NCI-H2171 treated with DMSO at 0.1 percent for 48 hours (cell line): ENCODE measurements at regions not wholly inside any gene's neighbourhood (a gene's known extent, or its start where the extent isn't known, plus 50 kb on each side); places are given as distances from the start of the nearest gene placed in this dataset.

Experiments used
- DNase-seq: peaks from one replicate; lab custom pipeline; 2025; lab: John Stamatoyannopoulos, UW

- no peak for DNase-seq
Measured at GRCh38 chr12:58795825-58796224, 124.5 kb downstream of the LRIG3 start.

DNA sequence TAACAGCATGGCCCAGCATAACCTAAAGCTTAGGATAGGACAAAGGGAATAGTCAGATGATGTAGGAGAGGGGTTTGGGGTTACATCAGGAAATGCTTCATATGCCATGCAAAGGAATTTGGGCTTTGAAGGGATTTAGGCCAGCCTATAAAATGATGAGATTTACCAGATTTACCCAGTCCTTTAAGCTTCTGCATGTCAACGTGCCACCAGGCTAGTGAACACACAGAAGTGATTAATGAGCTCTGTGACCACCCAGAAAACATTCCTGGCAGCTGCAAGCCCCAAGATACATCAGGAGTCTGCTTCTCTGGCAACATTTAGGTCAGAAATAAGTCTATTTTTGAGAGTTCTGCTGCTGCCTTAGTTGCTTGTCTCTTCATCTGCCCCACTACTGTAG lies 118.3 kb downstream of the LRIG3 start:
- no peak for DNase-seq

DNA sequence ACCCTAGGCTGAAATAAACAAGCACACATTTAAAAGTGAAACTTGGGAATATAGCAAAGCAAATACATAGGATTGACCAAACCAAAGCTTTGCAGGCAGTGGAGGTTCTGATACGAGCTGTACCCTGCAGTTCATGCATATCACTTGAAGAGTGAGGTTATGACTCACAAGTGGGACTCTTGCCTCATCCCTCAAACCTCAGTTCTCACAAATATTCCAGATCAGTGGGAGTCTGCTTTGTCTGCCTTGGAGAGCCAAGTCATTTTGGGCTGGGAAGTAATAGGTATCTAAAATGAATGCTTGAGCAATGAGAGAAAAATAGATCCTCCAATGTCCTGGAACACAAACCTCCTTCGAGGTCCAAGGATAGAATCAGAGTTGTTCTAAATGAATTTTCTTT lies 116.4 kb downstream of the LRIG3 start:
- no peak for DNase-seq

DNA sequence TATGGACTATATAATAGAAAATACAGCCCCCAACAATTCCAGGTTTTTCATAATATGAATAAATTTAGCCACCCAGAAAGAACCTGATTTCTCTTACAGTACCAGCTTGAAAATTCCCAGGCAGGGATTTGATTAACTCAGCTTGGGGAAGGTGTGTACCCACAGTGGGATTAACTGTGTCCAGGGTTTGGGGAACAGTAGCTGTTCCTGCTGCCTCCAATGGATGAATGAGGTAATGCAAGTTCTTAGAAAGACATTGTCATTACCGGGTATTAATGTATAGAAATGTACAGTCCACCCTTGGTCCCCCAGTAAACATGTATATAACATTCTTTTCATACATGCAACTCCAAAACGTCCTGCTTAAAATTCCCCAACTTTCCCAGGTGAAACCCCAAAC lies 115.6 kb downstream of the LRIG3 start:
- DNase-seq = peak; percentile 5

- DNase-seq = no peak
Measured at GRCh38 chr12:58809064-58809607, 111.2 kb downstream of the LRIG3 start.

DNA sequence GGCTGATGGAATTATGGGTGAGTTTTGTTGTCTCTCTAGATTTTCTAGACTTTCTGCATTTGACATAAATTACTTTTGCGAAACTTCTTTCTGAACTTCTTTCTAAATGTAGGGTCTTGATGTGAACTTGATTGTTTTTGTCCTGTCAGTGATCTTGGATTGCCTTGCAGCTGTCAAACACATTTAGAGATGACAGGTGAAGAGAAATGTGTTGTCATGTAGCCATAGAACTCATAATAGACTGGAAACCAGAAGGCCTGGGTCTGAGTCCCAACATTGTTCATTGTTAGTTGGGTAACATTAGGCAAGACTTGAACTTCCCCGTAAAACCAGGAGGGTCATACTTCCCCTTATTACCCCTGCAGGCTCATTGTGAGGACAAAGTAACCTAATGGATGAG lies 109.0 kb downstream of the LRIG3 start:
- no peak for DNase-seq

GRCh38 chr12:58812214-58812613 lies 108.1 kb downstream of the LRIG3 start:
- no peak for DNase-seq

GRCh38 chr12:58814036-58814435 lies 106.3 kb downstream of the LRIG3 start:
- DNase-seq = no peak

DNA sequence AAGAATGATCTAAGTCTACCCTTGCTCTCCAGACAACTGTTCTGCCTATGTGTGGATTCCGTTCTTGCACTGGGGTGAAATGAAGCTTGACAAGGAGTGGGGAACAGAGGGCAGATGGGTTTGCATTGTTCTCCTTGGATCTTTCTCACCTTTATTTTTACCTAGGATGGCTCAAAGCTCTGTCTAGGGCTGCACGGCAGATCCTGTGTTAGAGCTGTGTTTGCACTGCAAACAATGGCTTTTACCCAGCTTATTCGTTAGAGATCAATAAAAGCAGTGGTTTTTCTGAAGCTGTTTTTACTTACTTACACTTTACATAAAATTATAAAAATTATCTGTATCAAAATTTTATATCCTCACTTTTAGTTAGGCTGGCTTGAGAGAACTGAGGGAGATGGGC lies 105.1 kb downstream of the LRIG3 start:
- DNase-seq = no peak

GRCh38 chr12:58818546-58818945 lies 101.8 kb downstream of the LRIG3 start:
- DNase-seq = no peak

DNA sequence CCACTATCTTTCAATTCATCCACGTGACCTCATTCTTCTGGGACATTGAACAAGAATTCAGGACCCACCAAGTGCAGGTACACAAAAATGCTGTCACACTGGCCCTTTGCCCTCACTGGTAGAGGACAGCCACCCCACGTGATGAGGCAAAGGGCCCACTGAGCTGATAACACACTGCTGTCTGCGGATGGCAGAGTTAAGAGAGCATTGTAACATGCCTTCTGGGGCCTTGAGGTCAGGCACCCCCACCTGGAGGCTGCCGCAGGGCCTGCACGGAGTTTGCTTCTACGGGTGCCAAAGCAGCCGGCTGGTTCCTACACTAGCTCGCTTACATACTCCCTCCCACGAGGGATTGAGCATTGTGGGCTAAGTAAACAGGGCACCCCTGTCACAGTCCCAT lies 101.0 kb downstream of the LRIG3 start:
- no peak for DNase-seq

DNA sequence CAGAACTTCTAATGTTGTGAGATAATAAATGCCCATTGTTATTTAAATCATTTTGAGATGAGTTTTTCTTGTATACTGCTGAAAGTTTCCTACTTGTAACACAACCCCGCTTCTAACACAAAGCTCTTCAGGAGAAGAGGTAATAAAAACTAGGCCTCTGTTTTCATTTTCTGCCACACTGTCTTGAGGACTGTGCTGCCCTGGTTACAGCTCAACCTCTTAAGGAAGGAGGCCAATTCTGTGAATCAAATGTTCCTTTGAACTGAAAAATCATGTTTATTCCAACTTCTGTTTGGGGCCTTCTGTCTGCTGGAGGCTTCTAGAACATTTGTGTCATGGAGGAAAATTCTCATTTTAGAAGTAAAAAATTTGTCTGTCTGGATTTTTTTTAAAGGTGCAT lies 100.3 kb downstream of the LRIG3 start:
- no peak for DNase-seq
